ENCODE measurements at regions not wholly inside any gene's neighbourhood (a gene's known extent, or its start where the extent isn't known, plus 50 kb on each side); places are given as distances from the start of the nearest gene placed in this dataset.

DNA sequence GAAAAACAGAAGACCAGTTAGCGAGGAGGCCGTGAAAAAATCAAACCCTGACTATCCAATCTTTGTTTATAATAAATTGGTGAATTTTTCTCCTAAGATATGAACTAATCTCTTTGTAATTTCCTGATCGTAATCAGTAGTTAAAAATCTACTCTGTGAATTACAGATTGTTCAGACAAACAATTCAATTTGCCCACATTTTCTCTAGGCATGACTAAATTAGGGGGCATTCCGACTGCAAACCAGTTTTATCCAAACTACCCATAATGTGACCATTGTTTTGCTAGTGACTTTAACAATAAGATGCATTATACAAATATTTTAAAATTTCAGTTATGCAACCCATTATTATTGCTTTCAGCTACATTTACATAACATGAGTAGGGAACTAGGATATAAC, 546.9 kb upstream of the ADAMTS5 start:
- no peak for DNase-seq (ENCODE audit: low spot score)

DNA sequence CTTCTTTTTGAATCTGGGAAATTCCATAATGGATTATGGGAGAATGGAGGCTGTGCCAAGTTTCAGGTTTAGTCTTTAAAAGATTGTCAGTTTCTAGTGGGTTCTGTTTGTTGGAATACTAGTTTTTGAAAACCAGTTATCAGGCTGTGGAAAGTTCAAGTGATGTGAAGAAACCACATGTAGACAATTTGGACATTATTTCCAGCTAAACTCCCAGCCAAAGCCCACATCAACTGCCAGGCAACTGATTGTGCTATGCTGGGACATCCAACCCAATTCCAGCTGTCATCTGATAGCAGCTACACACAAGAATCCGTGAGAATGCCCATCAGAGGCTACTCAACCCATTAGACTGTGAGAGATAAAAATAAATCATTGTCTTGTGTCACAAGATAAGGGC, 546.1 kb upstream of the ADAMTS5 start:
- DNase-seq (ENCODE audit: low spot score) = no peak

DNA sequence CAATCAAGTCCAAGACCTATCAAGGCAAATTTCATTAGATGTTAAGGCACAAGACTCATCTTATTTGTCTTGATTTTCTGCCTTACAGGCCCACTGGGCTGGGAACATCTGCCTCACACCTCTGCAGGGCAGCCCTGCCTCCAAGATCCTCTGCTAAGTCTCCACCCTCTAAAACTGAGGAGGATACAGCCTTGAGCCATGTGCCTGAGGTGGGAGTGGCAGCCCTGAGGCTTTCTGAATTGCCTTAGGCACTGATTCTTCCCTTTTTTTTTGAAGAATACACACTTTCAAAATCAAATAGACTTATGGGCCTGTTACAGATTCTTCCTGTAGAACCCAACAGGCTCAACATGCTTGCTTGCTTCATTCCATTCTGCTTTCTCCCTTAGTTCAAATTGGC, 544.3 kb upstream of the ADAMTS5 start:
- DNase-seq (ENCODE audit: low spot score) = no peak

DNA sequence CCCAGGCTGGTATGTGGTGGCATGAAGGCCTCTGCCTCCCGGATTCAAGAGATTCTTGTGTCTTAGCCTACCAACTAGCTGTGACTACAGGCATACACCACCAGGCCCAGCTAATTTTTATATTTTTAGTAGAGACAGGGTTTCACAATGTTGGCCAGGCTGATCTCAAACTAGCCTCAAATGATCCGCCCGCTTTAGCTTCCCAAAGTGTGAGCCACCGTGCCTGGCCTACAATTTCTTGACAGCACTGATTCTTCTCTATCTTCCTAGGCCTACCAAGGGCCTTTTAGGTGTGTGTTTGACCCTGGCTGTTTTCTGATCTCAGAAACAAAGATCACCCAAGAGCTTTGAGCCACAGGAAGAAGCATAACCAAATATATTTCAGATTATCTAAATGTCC, 540.8 kb upstream of the ADAMTS5 start:
- no peak for DNase-seq (ENCODE audit: low spot score)

DNA sequence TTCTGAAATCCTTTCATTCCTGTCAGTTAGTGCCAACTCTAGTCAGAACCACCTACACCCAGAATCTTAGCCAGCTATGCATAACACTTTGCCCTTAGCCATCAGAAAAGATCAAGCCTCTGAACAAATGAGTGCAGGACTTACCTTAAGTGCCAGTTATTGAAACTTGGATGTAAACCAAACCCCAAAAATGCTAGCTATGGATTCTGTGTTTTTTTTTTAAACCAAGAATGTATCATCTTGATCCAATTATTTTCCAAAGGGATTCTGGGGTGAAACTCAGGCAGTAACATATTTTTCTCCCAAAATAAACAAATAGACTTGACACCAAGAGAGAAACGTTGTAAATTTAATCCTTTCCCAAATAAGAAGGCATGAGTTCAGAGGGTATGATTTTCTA, 538.6 kb upstream of the ADAMTS5 start:
- peak; percentile 5 for DNase-seq (ENCODE audit: low spot score)

DNA sequence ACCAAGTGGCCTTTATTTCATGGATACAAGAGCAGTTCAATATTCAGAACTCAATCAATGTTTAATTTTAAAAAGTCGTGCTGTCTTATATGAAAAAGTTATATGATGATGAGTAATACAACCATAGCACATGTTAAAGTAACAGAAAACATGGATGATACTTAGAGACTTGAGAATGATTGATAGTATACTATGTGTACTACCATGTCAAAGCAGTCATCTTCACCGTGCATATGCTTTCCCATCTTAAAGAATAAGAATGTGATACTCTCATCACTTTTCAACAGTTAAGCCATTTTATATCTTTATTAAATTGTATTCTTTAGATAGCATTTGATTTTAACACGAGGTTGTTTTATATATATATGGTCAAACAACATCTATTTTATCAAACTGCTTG, 535.9 kb upstream of the ADAMTS5 start:
- DNase-seq (ENCODE audit: low spot score) = no peak

DNA sequence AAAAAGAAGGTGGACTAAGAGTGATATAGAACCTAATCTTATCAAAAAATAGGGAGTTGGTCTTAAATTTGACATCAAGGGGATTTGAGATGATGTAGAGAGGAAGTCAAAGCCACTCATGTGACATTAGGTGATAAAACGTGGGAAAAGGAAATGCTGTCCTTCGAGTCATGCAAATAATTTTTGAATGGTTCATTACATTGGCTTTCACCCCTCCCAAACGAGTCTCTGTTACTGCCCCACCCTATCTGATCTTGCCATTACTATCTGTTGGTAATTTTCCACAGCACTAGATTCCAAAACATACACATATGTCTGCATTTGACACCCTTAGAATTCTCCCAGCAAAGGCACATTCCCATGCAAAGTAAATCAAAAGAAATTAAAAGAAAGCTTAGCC, 531.1 kb upstream of the ADAMTS5 start:
- no peak for DNase-seq (ENCODE audit: low spot score)

DNA sequence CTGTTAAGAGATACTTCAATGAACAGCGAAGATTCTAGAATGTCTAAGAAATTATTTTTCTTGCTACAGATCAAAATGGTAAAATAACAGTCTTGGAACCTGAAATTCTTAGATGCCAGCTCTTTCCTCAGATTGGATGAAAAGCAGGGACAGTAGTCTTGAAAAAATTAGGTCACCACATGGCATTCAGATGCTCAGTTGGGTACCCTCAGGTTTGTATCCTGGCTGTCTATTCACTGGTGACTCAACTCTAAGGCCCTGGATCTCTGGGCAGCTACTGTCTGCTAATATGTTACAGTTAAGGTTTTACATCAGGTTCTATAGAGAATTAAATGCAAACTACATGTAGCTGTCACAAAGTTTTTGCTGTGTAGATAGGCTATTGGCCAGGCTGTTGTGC, 528.9 kb upstream of the ADAMTS5 start:
- no peak for DNase-seq (ENCODE audit: low spot score)

DNA sequence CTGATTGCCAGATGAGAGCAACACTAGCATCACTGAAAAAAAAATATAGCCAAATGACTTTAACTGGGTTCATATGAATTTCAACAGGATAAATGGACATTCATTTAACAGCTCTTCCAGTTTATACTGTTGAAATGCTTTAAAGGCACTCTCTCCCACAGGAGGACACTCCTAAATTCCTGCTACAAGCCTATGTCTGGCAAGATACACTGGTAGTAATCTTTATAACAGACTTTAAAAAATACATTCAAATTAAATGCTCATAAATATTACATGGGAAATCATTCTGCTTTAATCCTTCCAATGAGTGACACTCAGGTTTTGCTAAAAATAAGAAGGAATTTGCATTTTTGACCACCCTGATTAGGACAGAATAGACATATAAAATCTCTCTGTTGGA, 526.7 kb upstream of the ADAMTS5 start:
- no peak for DNase-seq (ENCODE audit: low spot score)

DNA sequence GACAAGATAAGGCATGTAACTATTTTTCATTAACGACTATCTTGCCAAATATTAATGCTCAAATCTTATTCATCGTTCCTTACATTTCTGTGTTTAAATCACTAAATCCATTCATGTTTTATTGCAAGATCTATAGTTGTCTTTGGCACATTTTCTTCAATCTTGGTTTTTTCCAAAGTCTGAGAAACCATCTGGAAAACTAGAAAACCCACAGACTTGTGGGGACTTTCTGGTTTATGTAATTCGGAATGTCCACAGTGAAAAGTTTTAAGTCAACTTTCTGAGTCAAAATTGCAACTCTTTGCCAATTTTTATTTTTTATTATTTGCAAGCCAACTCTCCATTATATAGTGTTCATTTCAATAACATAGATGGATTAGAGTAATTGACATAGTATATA, 520.8 kb upstream of the ADAMTS5 start:
- no peak for DNase-seq (ENCODE audit: low spot score)

DNA sequence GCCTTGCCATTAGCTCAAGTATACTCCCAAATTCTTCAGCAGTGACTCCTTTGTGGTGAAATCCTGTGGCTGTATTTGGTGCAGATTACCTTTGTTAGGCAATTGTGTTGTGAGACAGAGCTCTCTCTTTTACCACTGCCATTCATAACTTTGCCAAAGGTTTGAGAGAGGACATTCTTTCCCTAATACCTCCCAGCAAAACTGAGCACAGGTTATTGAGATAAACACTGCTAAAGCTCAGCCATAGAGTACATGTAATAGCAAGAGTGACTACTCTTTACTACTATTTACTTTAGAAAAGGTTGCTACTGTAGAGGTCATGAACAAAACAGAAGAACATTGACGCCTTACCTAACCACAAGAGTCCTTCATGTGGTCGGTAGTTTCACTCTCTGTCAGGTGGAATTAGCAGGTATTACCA, 514.0 kb upstream of the ADAMTS5 start:
- DNase-seq (ENCODE audit: low spot score) = peak; percentile 17

DNA sequence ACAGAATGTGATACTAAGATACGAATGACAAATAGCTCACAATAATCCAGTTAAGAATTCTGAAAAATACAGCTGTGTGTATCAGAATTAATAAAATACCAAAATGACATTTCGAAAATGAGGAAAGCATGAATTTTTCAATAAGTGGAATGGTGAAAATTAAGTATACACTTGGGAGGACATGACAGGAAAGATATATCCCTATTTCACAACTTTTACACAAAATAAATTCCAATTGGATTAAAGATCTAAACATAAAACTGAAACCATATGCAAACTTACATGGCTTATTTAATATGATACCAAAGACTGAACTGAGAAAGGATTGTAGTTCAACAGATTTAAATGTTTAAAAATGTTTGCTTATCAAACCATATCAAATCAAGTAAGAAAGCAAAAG, 510.4 kb upstream of the ADAMTS5 start:
- DNase-seq (ENCODE audit: low spot score) = no peak

DNA sequence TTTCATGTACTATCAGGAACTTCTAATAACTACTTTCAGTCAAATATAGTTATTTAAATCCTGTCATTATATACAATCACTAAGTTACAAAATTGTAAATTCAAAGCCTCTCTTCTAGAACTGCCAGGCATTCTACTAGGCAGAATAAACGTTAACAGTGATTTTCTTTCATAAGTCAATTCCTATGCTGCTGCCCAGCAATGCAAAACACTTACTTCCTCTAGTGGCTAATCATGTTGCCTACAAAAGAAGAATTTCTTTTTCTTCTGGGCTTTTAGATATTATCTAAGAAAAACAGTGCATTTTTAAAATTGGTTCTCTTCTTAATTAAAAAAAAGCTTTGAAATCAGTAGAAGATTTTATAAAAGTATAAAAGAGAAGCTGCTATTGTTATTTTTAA, 509.8 kb upstream of the ADAMTS5 start:
- DNase-seq (ENCODE audit: low spot score) = peak; percentile 41

DNA sequence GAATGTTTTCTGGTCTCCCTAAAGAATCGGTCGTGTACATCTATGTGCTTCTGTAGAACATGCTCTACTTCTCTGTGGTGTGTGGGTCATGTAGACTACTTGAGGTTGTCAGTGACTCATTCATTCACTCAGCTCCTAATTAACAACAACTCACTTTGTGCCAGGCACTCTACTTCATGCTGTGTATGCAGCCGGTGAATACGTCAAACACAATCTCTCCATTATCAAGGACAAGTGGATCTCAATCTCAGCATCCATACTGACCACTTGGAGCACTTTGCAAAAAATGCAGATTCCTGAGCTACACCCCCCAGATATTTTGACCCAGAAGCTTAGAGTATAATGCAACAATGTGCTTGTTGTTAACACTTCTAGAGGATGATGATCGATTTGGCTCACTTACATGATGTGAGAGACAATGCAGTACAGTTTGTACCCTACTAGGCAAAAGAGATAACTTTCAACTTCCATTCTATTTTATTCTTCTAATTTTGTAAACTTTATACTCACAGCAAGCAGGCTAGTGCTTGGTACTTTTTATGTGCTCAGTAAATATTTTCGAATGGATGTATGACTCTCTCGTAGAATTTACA, 508.6 kb upstream of the ADAMTS5 start:
- no peak for DNase-seq (ENCODE audit: low spot score)

DNA sequence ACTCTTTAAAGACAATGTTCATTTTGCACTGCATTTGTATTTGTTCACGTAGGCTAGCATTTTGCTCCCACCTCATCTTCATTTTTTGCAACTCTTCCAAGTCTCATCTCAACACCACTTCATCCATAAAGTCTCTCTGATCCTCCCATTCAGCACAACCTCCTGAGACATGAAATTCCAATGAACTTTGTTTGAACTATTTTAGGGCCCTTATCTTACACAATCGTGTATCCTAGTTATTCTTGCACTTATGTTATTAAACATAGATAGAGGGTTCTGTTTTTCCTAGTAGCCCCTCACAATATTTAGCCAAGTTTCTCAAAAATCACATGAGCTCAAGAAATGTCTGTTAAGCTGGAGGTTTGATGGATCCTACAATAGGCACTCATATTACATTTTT, 500.5 kb upstream of the ADAMTS5 start:
- no peak for DNase-seq (ENCODE audit: low spot score)

DNA sequence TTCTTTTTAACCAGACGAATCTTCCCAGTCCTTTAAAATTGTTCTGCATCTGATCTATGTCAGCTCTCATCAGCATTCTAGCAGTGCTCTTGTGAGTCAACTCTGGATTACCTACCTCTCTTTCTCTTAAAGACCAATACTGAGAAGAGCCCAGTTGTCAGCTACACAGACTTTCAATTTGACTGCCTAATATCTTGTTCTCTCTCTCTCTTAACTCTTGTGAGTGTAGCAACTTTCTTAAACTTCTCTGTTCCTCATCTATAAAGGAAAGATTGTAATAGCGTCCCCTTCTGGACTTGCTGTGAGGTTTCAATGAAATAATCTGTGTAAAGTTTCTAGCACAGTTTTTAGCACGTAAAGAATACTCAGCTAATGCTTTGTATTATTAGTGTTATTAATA, 499.3 kb upstream of the ADAMTS5 start:
- no peak for DNase-seq (ENCODE audit: low spot score)

DNA sequence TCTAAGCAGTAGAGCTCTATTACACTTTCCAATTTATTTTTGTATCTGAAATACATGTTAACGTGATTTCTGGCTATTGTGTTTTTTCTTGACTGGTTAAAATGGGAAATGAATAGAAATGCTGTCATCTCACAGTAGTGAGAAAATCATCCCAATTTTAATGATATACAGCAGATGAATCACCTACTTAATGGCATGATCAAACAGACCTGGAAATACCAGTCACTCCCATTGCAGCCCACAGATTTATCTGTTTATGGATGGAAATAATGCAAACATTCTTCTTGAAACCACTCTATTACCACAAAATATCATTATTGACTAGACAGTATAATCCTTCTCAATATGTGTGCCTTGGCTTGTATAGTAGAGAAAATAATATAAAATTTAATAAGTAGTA, 497.8 kb upstream of the ADAMTS5 start:
- no peak for DNase-seq (ENCODE audit: low spot score)

DNA sequence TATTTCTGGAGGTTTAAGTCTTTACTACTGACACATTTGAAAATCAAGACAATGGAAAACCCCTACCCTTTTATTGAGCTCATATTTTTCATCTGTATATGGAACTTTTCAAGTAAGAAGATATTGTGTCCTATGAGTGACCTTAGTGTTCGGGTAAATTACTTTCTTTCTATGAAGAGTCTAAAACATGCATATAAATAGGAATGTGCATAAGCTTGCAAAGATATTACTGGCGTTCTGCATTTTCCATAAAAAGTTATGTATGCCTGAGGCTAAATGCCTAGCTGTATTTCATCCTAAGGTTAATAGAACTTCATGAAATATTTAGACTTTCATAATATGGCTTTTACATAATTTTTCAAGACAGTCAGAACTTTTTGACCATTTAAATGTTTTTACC, 495.8 kb upstream of the ADAMTS5 start:
- DNase-seq (ENCODE audit: low spot score) = no peak

DNA sequence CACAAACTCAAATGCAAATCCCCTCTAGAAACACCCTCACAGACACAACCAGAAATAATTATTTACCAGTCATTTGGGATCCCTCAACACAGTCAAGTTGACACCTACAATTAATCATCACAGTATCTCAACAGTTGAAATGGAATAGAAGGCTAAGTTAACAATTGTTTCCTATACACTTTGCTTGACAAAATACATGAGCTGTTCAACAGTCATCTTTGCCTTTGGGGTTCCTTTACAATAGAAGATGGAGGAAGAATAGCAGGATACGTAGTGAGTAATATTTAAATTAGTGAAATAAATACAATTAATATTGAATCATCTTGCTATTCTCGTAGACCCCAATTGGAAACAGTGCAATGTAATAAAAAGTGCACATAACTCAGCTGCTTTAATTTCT, 487.3 kb upstream of the ADAMTS5 start:
- DNase-seq (ENCODE audit: low spot score) = no peak

DNA sequence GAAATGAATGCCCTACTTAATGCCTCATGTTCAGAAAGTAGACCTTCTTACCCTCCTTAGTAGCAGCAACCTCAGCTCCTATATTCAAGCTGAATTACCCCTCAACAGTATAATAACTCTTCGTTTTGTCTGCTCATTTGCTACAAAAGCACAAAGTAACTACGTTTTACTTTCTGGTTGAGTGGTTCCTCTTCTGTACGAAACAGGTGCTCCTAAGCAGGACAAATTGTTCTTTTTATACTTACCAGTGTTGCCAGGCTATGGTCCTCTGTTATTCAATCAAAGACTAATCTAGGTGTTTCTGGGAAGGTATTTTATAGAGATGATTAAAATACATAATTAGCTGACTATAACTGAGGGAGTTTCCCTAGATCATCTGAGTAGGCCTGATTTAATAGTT, 484.2 kb upstream of the ADAMTS5 start:
- no peak for DNase-seq (ENCODE audit: low spot score)

DNA sequence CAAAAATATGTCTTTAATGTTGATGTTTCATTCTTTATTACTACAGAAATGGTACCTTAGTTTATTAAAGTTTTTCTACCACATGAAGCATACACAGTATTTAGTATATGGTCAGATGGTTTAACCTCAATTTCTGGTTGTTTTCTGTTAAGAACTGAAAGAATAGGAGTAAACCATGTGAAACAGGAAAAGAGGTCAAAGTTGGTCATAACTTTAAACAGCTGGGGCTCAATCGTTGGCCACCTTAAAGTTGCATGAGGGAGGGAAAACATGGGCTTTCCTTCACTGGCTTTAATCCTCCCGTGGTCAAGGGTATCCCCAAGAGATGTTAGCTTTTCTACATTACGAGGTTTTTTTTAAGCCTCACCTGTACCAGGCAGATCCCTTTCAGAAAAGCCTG, 483.3 kb upstream of the ADAMTS5 start:
- DNase-seq (ENCODE audit: low spot score) = no peak

DNA sequence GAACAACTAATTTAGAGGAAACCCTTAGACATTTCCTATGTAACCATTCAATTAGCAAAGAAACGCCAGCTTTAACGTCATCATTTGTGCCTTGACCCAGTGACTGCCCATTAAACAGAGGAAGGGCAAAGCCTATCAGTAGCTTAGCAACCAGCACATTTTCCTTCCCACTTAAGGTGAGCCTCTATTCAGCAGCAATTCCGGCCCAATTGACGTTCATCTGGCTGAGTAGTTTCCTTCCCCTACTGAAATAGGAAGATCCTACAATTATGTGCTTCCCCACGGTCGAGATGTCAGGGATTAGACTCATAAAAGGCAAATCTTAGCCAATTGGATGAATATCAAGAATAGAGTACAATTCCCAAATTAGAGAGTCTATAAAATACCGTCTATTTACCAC, 482.1 kb upstream of the ADAMTS5 start:
- DNase-seq (ENCODE audit: low spot score) = no peak

DNA sequence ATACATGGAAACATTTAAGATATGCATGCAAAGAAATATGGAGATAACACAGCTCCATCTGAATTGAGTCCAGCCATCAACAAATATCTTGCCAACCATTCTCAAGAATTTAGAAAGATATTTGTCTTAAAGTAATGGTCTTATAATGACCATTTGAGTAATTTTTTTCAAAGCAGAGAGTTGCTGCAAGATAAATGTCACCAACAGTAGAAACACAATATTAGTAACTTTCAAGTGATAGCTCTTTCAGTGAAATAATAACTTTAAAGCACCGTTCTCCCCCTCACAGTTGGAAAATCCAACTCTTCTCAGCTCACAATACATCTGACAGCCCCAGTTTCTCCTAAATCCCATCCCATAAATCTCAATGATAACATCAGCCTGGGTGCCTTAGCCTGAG, 481.0 kb upstream of the ADAMTS5 start:
- no peak for DNase-seq (ENCODE audit: low spot score)

DNA sequence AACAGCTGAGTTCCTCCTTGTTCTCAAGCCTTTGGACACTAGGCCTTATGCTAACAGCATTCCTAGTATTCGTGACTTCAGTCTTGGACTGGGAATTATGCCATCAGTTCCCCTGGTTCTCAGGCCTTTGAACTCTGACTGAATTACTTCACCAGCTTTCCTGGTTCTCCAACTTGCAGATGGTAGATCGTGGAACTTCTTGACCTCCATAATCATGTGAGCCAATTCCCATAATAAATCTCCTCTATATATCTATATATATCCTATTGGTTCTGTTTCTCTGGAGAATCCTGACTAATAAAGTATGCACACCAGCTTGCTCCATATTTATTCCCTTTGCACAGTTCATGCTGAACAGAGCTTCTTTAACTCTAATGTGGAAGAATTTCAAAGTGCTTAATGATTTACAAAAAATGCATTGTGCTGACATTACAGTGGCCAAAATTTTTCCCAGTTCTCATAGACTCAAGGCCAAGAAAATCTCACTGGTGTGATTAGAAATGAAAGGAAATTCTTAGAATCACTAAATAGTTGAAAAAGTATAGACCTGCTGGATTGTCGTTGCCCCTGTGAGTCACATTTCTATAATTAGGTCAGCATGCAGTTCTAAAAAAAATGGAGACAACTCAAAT, 462.9 kb upstream of the ADAMTS5 start:
- peak; percentile 16 for DNase-seq (ENCODE audit: low spot score)

DNA sequence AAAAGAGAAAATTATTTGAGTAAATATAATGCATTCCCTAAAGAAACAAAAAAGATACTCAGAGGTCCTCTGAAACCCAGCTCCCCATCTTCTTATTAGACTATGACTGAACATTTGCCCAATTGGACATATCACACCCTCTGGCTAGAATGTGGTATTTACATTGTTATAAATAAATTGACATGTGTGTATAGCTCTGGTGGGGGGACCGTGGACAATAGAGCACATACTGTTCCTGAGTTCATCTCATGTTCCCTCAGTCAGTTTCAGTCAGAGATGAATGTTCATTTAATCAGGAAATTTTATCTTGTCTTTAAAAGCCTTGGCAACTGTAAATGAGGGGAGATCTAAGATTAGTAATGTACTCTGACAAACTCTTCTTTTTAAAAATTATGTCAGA, 459.3 kb upstream of the ADAMTS5 start:
- DNase-seq (ENCODE audit: low spot score) = no peak

Data from hepatic stellate cell (primary cell).